Parathyroid adenoma (tissue), 2 donors: ENCODE measurements at regions not wholly inside any gene's neighbourhood (a gene's known extent, or its start where the extent isn't known, plus 50 kb on each side); places are given as distances from the start of the nearest gene placed in this dataset.
A peak's percentile ranks its signal among the peaks of the same experiment; 100 is the strongest.

ENCODE experiments used
- H2AFZ ChIP-seq: fragments of 300-600 bp; sonication (generic); one replicate; pipeline ENCODE4 v1.7.0; 2017; ENCODE audit warnings: antibody characterized with exemption, mild to moderate bottlenecking
- H3K27ac ChIP-seq: fragments of 300-600 bp; sonication (generic); one replicate; pipeline ENCODE4 v1.7.0; 2017
- H3K27me3 ChIP-seq: fragments of 300-600 bp; sonication (generic); one replicate; pipeline ENCODE4 v1.7.0; 2017; ENCODE audit warnings: low read length; ENCODE audit not compliant: control insufficient read depth, insufficient read depth
- H3K36me3 ChIP-seq: fragments of 300-600 bp; sonication (generic); one replicate; pipeline ENCODE4 v1.7.0; 2017; ENCODE audit warnings: low read length; ENCODE audit not compliant: control insufficient read depth, insufficient read depth
- H3K4me1 ChIP-seq: fragments of 300-600 bp; sonication (generic); one replicate; pipeline ENCODE4 v1.7.0; 2017; ENCODE audit warnings: control low read depth
- H3K4me2 ChIP-seq: fragments of 300-600 bp; sonication (generic); one replicate; pipeline ENCODE4 v1.7.0; 2017; ENCODE audit warnings: low read length
- H3K4me3 ChIP-seq: fragments of 300-600 bp; sonication (generic); one replicate; pipeline ENCODE4 v1.7.0; 2017; ENCODE audit warnings: low read depth, low read length
- H3K79me2 ChIP-seq: fragments of 300-600 bp; sonication (generic); one replicate; pipeline ENCODE4 v1.7.0; 2017; ENCODE audit warnings: control low read depth
- H3K9ac ChIP-seq: fragments of 300-600 bp; sonication (generic); one replicate; pipeline ENCODE4 v1.7.0; 2017; ENCODE audit warnings: mild to moderate bottlenecking
- H3K9me3 ChIP-seq: fragments of 300-600 bp; sonication (generic); one replicate; pipeline ENCODE4 v1.7.0; 2017; ENCODE audit warnings: low read length; ENCODE audit not compliant: control insufficient read depth
- TF ChIP-seq, protein P1 (sequence below): fragments of 300-600 bp; sonication (generic); IDR thresholded peaks from one replicate; pipeline ENCODE4 v1.7.0; 2017; ENCODE audit warnings: antibody characterized with exemption, mild to moderate bottlenecking
- donor health status: primary hyperparathyroidism.

GRCh38 chr17:6893382-6894205 lies 62.1 kb upstream of the TEKT1 start:
- Histone ChIP-seq H3K4me2 (peak overlapping the region; percentile 85), H3K4me3 (peak overlapping the region; percentile 50), H3K36me3 (no peaks in the 10 kb centered on the region), H3K79me2 (no peaks in the 10 kb centered on the region), H3K27ac (no peak overlapping the region), H2AFZ (peak overlapping the region; percentile 56), H3K9me3 (no peaks in the 10 kb centered on the region), H3K4me1 (peaks cover 6% of the 10 kb centered on the region), H3K27me3 (no peaks in the 10 kb centered on the region), H3K9ac (no peak overlapping the region)
- TF ChIP-seq, protein P1, sequence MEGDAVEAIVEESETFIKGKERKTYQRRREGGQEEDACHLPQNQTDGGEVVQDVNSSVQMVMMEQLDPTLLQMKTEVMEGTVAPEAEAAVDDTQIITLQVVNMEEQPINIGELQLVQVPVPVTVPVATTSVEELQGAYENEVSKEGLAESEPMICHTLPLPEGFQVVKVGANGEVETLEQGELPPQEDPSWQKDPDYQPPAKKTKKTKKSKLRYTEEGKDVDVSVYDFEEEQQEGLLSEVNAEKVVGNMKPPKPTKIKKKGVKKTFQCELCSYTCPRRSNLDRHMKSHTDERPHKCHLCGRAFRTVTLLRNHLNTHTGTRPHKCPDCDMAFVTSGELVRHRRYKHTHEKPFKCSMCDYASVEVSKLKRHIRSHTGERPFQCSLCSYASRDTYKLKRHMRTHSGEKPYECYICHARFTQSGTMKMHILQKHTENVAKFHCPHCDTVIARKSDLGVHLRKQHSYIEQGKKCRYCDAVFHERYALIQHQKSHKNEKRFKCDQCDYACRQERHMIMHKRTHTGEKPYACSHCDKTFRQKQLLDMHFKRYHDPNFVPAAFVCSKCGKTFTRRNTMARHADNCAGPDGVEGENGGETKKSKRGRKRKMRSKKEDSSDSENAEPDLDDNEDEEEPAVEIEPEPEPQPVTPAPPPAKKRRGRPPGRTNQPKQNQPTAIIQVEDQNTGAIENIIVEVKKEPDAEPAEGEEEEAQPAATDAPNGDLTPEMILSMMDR, result no peak

GRCh38 chr17:6894206-6894528 lies 62.6 kb upstream of the TEKT1 start:
- Histone ChIP-seq H3K4me3 (peak overlapping the region; percentile 50), H3K4me2 (peak overlapping the region; percentile 85), H3K79me2 (no peaks in the 10 kb centered on the region), H3K4me1 (peaks cover 6% of the 10 kb centered on the region), H3K27me3 (no peaks in the 10 kb centered on the region), H3K9me3 (no peaks in the 10 kb centered on the region), H3K27ac (no peak overlapping the region), H3K9ac (no peak overlapping the region), H3K36me3 (no peaks in the 10 kb centered on the region), H2AFZ (peak overlapping the region; percentile 56)
- TF ChIP-seq, protein P1, result peak; percentile 42

GRCh38 chr17:6901086-6901485 lies 69.6 kb upstream of the TEKT1 start:
- no peak overlapping the region for H3K4me2 ChIP-seq
- no peaks in the 10 kb centered on the region for H3K27me3 ChIP-seq
- no peaks in the 10 kb centered on the region for H3K9me3 ChIP-seq
- H3K36me3 ChIP-seq, result no peaks in the 10 kb centered on the region
- H2AFZ ChIP-seq, result no peak overlapping the region
- no peaks in the 10 kb centered on the region for H3K79me2 ChIP-seq
- H3K9ac ChIP-seq, result no peak overlapping the region
- no peak overlapping the region for H3K27ac ChIP-seq
- H3K4me3 ChIP-seq, result no peak overlapping the region
- no peaks in the 10 kb centered on the region for H3K4me1 ChIP-seq
- TF ChIP-seq, protein P1, result no peak

DNA sequence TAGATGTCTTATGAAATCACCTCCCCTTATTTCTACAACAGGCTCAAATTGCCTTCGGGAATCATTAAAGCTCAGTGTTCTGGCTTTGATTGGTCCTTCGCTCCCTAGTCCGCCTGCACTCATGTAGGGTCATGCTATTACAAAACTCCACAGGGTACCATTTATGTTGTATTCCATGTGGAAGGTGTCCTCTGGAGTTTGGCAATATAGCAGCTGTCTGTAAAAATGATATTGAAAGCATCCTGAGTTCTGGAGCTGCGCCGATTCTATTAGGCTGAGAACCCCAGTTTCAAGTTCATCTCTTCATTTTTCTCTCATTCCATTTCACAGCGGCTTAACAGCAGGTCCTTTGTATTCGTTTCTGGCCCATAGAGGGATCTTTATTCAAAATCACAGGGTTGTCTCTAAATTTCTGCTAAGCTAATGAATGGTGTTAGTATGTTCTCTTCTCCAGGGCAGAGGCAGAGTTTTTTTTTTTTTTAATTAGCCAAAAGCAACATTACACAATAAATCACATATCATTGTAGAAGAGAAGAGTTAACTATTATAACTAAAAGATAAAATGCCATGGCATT lies 71.9 kb upstream of the TEKT1 start:
- no peaks in the 10 kb centered on the region for H3K9me3 ChIP-seq
- no peak overlapping the region for H3K27ac ChIP-seq
- H3K4me3 ChIP-seq, result no peak overlapping the region
- H3K4me2 ChIP-seq, result no peak overlapping the region
- TF ChIP-seq, protein P1, result no peak
- H3K36me3 ChIP-seq, result no peaks in the 10 kb centered on the region
- H3K79me2 ChIP-seq, result no peaks in the 10 kb centered on the region
- H2AFZ ChIP-seq, result no peak overlapping the region
- H3K27me3 ChIP-seq, result no peaks in the 10 kb centered on the region
- H3K4me1 ChIP-seq, result no peaks in the 10 kb centered on the region
- H3K9ac ChIP-seq, result no peak overlapping the region

- H3K27me3 ChIP-seq, result no peaks in the 10 kb centered on the region
- no peaks in the 10 kb centered on the region for H3K79me2 ChIP-seq
- H3K9me3 ChIP-seq, result no peaks in the 10 kb centered on the region
- H3K9ac ChIP-seq, result no peak overlapping the region
- no peak overlapping the region for H3K27ac ChIP-seq
- no peaks in the 10 kb centered on the region for H3K4me1 ChIP-seq
- TF ChIP-seq, protein P1, result no peak
- no peak overlapping the region for H3K4me3 ChIP-seq
- H3K36me3 ChIP-seq, result no peaks in the 10 kb centered on the region
- H2AFZ ChIP-seq, result no peak overlapping the region
- no peak overlapping the region for H3K4me2 ChIP-seq
Measured at GRCh38 chr17:6908807-6909206, 77.3 kb upstream of the TEKT1 start.
